Stimulated activated CD4-positive, alpha-beta T cell treated with anti-CD3 and anti-CD28 coated beads, Interleukin-4, amount 100 ng/mL, for 1 hour (primary cell): ENCODE measurements at regions not wholly inside any gene's neighbourhood (a gene's known extent, or its start where the extent isn't known, plus 50 kb on each side); places are given as distances from the start of the nearest gene placed in this dataset.
"Not testable (repeated sequence)": the region's sequence is repeated elsewhere in the genome, so short reads cannot be mapped to it uniquely, and the experiment has no call there.

ENCODE experiments used
- DNase-seq: peaks from one replicate; pipeline ENCODE4 v3.0.0-alpha.2; 2020

- no peak for DNase-seq
Observed at GRCh38 chr5:166883016-166883415, 1408.4 kb upstream of the WWC1 start.

GRCh38 chr5:166898166-166898565, 1393.3 kb upstream of the WWC1 start:
- DNase-seq, result no peak

GRCh38 chr5:166899343-166899742, 1392.1 kb upstream of the WWC1 start:
- DNase-seq, result no peak

- no peak for DNase-seq
Observed at GRCh38 chr5:166904571-166904970, 1386.9 kb upstream of the WWC1 start.

- no peak for DNase-seq
Observed at GRCh38 chr5:166906991-166907713, 1384.3 kb upstream of the WWC1 start.

- no peak for DNase-seq
Observed at GRCh38 chr5:166909040-166909439, 1382.4 kb upstream of the WWC1 start.

GRCh38 chr5:166909926-166910325, 1381.5 kb upstream of the WWC1 start:
- DNase-seq, result no peak

- DNase-seq, result no peak
Observed at GRCh38 chr5:166910995-166911394, 1380.5 kb upstream of the WWC1 start.

- DNase-seq, result no peak
Observed at GRCh38 chr5:166916021-166916420, 1375.4 kb upstream of the WWC1 start.

- DNase-seq, result no peak
Observed at GRCh38 chr5:166926138-166926537, 1365.3 kb upstream of the WWC1 start.

GRCh38 chr5:166926806-166927475, 1364.5 kb upstream of the WWC1 start:
- not testable (repeated sequence) for DNase-seq

- DNase-seq, result no peak
Observed at GRCh38 chr5:166936351-166936750, 1355.1 kb upstream of the WWC1 start.

- DNase-seq, result no peak
Observed at GRCh38 chr5:166938071-166938470, 1353.4 kb upstream of the WWC1 start.

GRCh38 chr5:166942948-166943347, 1348.5 kb upstream of the WWC1 start:
- DNase-seq, result no peak

GRCh38 chr5:166947045-166947444, 1344.4 kb upstream of the WWC1 start:
- no peak for DNase-seq

- no peak for DNase-seq
Observed at GRCh38 chr5:166948679-166949078, 1342.8 kb upstream of the WWC1 start.

GRCh38 chr5:166952048-166952447, 1339.4 kb upstream of the WWC1 start:
- no peak for DNase-seq

- no peak for DNase-seq
Observed at GRCh38 chr5:166957782-166958181, 1333.7 kb upstream of the WWC1 start.

- no peak for DNase-seq
Observed at GRCh38 chr5:166959766-166960165, 1331.7 kb upstream of the WWC1 start.

- DNase-seq, result no peak
Observed at GRCh38 chr5:166961028-166961427, 1330.4 kb upstream of the WWC1 start.

GRCh38 chr5:166961913-166962312, 1329.5 kb upstream of the WWC1 start:
- no peak for DNase-seq

GRCh38 chr5:166962461-166962860, 1329.0 kb upstream of the WWC1 start:
- DNase-seq, result no peak

- DNase-seq, result no peak
Observed at GRCh38 chr5:166963596-166963995, 1327.8 kb upstream of the WWC1 start.

- DNase-seq, result no peak
Observed at GRCh38 chr5:166977911-166978422, 1313.5 kb upstream of the WWC1 start.
